HG03575 (cell line): ENCODE measurements at regions not wholly inside any gene's neighbourhood (a gene's known extent, or its start where the extent isn't known, plus 50 kb on each side); places are given as distances from the start of the nearest gene placed in this dataset.

Experiments
- ATAC-seq: cut with Tn5 transposase; IDR thresholded peaks from one replicate; pipeline ENCODE4 v1.9.1; 2021; ENCODE audit not compliant: unreplicated experiment, insufficient number of reproducible peaks, low FRiP score; ENCODE audit errors: extremely low read depth

GRCh38 chr2:147714582-147714981 is 130.2 kb upstream of the ACVR2A start:
- no peak for ATAC-seq

GRCh38 chr2:147713349-147713748 is 131.5 kb upstream of the ACVR2A start:
- ATAC-seq = no peak

GRCh38 chr2:147712051-147712450 is 132.8 kb upstream of the ACVR2A start:
- no peak for ATAC-seq

- no peak for ATAC-seq
These were observed 133.8 kb upstream of the ACVR2A start for GRCh38 chr2:147711031-147711430.

- ATAC-seq = no peak
These were observed 135.2 kb upstream of the ACVR2A start for GRCh38 chr2:147709655-147710054.

- no peak for ATAC-seq
These were observed 141.7 kb upstream of the ACVR2A start for GRCh38 chr2:147703171-147703570.

GRCh38 chr2:147698166-147698565 is 146.7 kb upstream of the ACVR2A start:
- ATAC-seq = no peak

GRCh38 chr2:147696426-147696825 is 148.4 kb upstream of the ACVR2A start:
- ATAC-seq = no peak

GRCh38 chr2:147689220-147689909 is 155.5 kb upstream of the ACVR2A start:
- peak; percentile 100 for ATAC-seq

GRCh38 chr2:147688242-147688641 is 156.6 kb upstream of the ACVR2A start:
- no peak for ATAC-seq

GRCh38 chr2:147686365-147686764 is 158.5 kb upstream of the ACVR2A start:
- no peak for ATAC-seq

GRCh38 chr2:147684903-147685302 is 159.9 kb upstream of the ACVR2A start:
- no peak for ATAC-seq

GRCh38 chr2:147683380-147683779 is 161.4 kb upstream of the ACVR2A start:
- ATAC-seq = no peak

- ATAC-seq = no peak
These were observed 163.7 kb upstream of the ACVR2A start for GRCh38 chr2:147681093-147681492.

GRCh38 chr2:147679955-147680531 is 164.8 kb upstream of the ACVR2A start:
- ATAC-seq = no peak

GRCh38 chr2:147679191-147679954 is 165.5 kb upstream of the ACVR2A start:
- ATAC-seq = no peak

GRCh38 chr2:147665105-147665504 is 179.7 kb upstream of the ACVR2A start:
- ATAC-seq = no peak

- no peak for ATAC-seq
These were observed 180.9 kb upstream of the ACVR2A start for GRCh38 chr2:147663962-147664361.

- peak; percentile 91 for ATAC-seq
These were observed 181.5 kb upstream of the ACVR2A start for GRCh38 chr2:147663153-147663961.
